ENCODE measurements at regions not wholly inside any gene's neighbourhood (a gene's known extent, or its start where the extent isn't known, plus 50 kb on each side); places are given as distances from the start of the nearest gene placed in this dataset.

GRCh38 chr10:110355141-110355831 lies 50.6 kb upstream of the SMNDC1 start:
- Mint-ChIP-seq H3K36me3 (no peaks in the 10 kb centered on the region), H3K4me1 (peaks cover 7 to 16% of the 10 kb centered on the region in 2 donors), H3K27ac (peak overlapping the region in 1 of 6 donors; percentile 90), H3K9me3 (no peaks in the 10 kb centered on the region), H3K4me3 (no peak overlapping the region), H3K27me3 (ENCODE audit: low read depth in 3 of 3) (peaks cover 2 to 7% (median 6%) of the 10 kb centered on the region in 3 donors)
- no peak for DNase-seq

GRCh38 chr10:110355922-110356627 lies 51.4 kb upstream of the SMNDC1 start:
- Mint-ChIP-seq H3K4me1 (peaks cover 7 to 16% of the 10 kb centered on the region in 2 donors), H3K36me3 (no peaks in the 10 kb centered on the region), H3K9me3 (no peaks in the 10 kb centered on the region), H3K27me3 (ENCODE audit: low read depth in 3 of 3) (peaks cover 2 to 7% (median 6%) of the 10 kb centered on the region in 3 donors), H3K27ac (peak overlapping the region in 4 of 6 donors; percentile 44 to 90 (median 58)), H3K4me3 (peak overlapping the region in 2 of 5 donors; percentile 12 to 77)
- no peak for DNase-seq

DNA sequence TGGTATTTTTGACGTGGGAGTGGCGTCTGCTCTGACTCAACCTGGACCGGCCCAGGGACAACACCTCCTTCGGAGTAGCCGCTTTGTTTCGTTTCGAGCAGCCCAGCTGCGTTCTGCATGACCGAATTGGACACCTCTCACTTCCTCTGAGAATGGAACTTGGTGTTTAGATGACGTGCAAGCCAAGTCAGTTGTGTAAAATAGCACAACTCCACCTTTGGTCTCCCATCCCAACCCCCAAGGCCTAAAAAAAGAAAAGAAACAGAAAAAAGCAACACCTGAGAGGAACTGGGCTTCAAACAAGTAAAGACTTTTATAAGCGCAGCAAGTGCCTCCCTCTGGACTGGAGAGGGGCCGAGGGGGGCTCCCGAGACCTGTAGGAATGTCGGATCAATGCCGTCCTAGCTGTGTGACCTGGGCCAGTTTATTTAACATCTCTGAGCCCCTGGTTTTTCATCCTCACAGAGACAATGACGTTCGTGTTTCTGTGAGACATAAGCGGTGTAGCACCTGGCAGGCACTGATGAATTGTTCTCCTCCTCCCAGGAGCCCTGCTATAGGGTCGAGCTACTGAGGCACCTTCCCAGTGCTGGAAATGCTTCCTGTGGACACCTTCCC lies 52.0 kb upstream of the SMNDC1 start:
- Mint-ChIP-seq H3K27ac (peak overlapping the region in 4 of 6 donors; percentile 44 to 90 (median 58)), H3K36me3 (no peaks in the 10 kb centered on the region), H3K4me3 (peak overlapping the region in 2 of 5 donors; percentile 12 to 77), H3K27me3 (ENCODE audit: low read depth in 3 of 3) (peaks cover 2 to 6% (median 6%) of the 10 kb centered on the region in 3 donors), H3K9me3 (no peaks in the 10 kb centered on the region), H3K4me1 (peaks cover 7 to 16% of the 10 kb centered on the region in 2 donors)
- DNase-seq: peak in 2 of 3 donors; percentile 17 to 68

- no peaks in the 10 kb centered on the region for H3K9me3 Mint-ChIP-seq
- no peaks in the 10 kb centered on the region for H3K36me3 Mint-ChIP-seq
- H3K27ac Mint-ChIP-seq: peak overlapping the region in 2 of 6 donors; percentile 76 to 90
- peaks cover 7 to 16% of the 10 kb centered on the region in 2 donors for H3K4me1 Mint-ChIP-seq
- DNase-seq: peak in 1 of 3 donors; percentile 48
- peaks cover 2 to 9% (median 3%) of the 10 kb centered on the region in 3 donors for H3K27me3 Mint-ChIP-seq (ENCODE audit: low read depth in 3 of 3)
- H3K4me3 Mint-ChIP-seq: peak overlapping the region in 1 of 5 donors; percentile 77
Observed at GRCh38 chr10:110357252-110357780, 52.6 kb upstream of the SMNDC1 start.

GRCh38 chr10:110357871-110358270 lies 53.2 kb upstream of the SMNDC1 start:
- Mint-ChIP-seq H3K4me3 (peak overlapping the region in 2 of 5 donors; percentile 32 to 77), H3K27ac (peak overlapping the region in 2 of 6 donors; percentile 16 to 90), H3K9me3 (no peaks in the 10 kb centered on the region), H3K27me3 (ENCODE audit: low read depth in 3 of 3) (peaks cover 2 to 9% (median 2%) of the 10 kb centered on the region in 3 donors), H3K36me3 (no peaks in the 10 kb centered on the region), H3K4me1 (peaks cover 7 to 16% of the 10 kb centered on the region in 2 donors)
- no peak for DNase-seq

GRCh38 chr10:110358278-110358677 lies 53.6 kb upstream of the SMNDC1 start:
- peak overlapping the region in 1 of 6 donors; percentile 90 for H3K27ac Mint-ChIP-seq
- peaks cover 7 to 14% of the 10 kb centered on the region in 2 donors for H3K4me1 Mint-ChIP-seq

GRCh38 chr10:110358869-110359629 lies 54.3 kb upstream of the SMNDC1 start:
- Mint-ChIP-seq H3K36me3 (peaks cover 0 to 4% (median 0%) of the 10 kb centered on the region in 3 donors), H3K27me3 (ENCODE audit: low read depth in 3 of 3) (peaks cover 2 to 8% (median 2%) of the 10 kb centered on the region in 3 donors), H3K4me1 (peaks cover 5 to 6% of the 10 kb centered on the region in 2 donors), H3K9me3 (no peaks in the 10 kb centered on the region), H3K27ac (peak overlapping the region in 1 of 6 donors; percentile 28), H3K4me3 (no peak overlapping the region)
- DNase-seq: no peak

More at GRCh38 chr10:110358278-110358677, 53.6 kb upstream of the SMNDC1 start:
- Mint-ChIP-seq H3K27me3 (ENCODE audit: low read depth in 3 of 3) (peaks cover 2 to 9% (median 2%) of the 10 kb centered on the region in 3 donors), H3K4me3 (no peak overlapping the region), H3K36me3 (no peaks in the 10 kb centered on the region), H3K9me3 (no peaks in the 10 kb centered on the region)
- no peak for DNase-seq

- DNase-seq: no peak
- Mint-ChIP-seq H3K27me3 (ENCODE audit: low read depth in 3 of 3) (peaks cover 2 to 5% (median 2%) of the 10 kb centered on the region in 3 donors), H3K4me1 (no peaks in the 10 kb centered on the region), H3K9me3 (no peaks in the 10 kb centered on the region), H3K36me3 (peaks cover 0 to 4% (median 0%) of the 10 kb centered on the region in 3 donors), H3K27ac (no peak overlapping the region), H3K4me3 (no peak overlapping the region)
Observed at GRCh38 chr10:110360857-110361474, 56.2 kb upstream of the SMNDC1 start.

DNA sequence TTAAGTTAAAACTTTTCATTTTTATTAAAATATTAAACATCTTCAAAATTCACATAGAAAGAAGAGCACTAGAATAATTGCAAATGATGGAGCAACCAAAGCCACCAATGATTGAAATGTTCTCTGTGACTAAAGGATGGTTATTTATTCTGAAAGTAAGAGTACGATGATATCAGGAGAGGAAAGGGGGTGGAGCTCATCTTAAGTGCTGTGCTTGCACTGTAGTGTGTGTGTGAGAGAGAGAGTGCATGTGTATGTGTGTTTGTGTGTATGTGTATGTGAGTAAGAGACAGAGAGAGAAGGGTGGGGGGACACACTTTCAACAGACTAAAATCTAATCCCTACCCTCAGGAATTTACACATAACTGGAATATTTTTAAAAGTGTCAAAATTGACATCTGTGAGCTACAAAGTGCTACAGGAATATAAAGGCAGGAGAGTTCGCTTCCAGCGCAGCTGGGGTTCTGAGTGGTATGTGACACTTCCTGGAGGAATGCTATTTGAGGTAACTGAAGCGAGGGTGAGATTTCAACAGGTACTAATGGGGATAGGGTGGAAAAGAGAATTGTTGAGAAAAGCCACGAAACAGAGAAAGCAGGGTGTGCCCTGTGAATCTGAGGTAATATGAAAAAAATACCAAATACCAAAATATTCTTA lies 57.2 kb upstream of the SMNDC1 start:
- H3K4me1 Mint-ChIP-seq: peaks cover 0 to 4% of the 10 kb centered on the region in 2 donors
- peaks cover 2 to 5% (median 2%) of the 10 kb centered on the region in 3 donors for H3K27me3 Mint-ChIP-seq (ENCODE audit: low read depth in 3 of 3)
- no peak overlapping the region for H3K27ac Mint-ChIP-seq
- H3K9me3 Mint-ChIP-seq: no peaks in the 10 kb centered on the region
- H3K4me3 Mint-ChIP-seq: no peak overlapping the region
- no peak for DNase-seq
- peaks cover 0 to 4% (median 0%) of the 10 kb centered on the region in 3 donors for H3K36me3 Mint-ChIP-seq

- peaks cover 2 to 19% of the 10 kb centered on the region in 2 donors for H3K4me1 Mint-ChIP-seq
- H3K9me3 Mint-ChIP-seq: no peaks in the 10 kb centered on the region
Observed at GRCh38 chr10:110363572-110364411, 59.1 kb upstream of the SMNDC1 start.

DNA sequence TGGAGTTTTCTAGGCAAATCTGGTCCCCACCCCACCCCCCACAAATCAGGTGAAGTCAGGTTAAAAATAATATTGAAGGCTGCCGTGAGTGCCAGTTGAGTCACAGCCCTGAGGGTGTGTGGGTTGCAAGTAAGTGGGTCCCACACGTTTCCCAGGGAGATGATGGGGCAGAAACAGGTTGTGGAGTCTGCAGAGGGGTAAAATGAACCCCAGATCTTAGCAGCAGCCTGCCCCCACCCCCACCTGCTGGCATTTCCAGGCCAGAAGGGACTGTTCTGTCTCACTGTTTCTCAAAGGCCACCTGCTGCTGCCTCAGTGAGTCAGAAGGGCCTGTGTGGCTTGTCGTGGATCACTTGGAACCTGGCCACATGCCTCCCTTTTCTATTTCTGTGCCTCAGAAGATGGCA lies 59.8 kb upstream of the SMNDC1 start:
- Mint-ChIP-seq H3K36me3 (peaks cover 0 to 4% (median 0%) of the 10 kb centered on the region in 3 donors), H3K27me3 (ENCODE audit: low read depth in 3 of 3) (peaks cover 0 to 3% (median 0%) of the 10 kb centered on the region in 3 donors), H3K4me3 (no peak overlapping the region), H3K9me3 (no peaks in the 10 kb centered on the region), H3K4me1 (peaks cover 2 to 19% of the 10 kb centered on the region in 2 donors), H3K27ac (no peak overlapping the region)
- no peak for DNase-seq

More at GRCh38 chr10:110363572-110364411, 59.1 kb upstream of the SMNDC1 start:
- Mint-ChIP-seq H3K36me3 (peaks cover 0 to 4% (median 0%) of the 10 kb centered on the region in 3 donors), H3K4me3 (no peak overlapping the region), H3K27ac (peak overlapping the region in 1 of 6 donors; percentile 17), H3K27me3 (ENCODE audit: low read depth in 3 of 3) (peaks cover 0 to 3% (median 2%) of the 10 kb centered on the region in 3 donors)
- no peak for DNase-seq
